Thyroid gland (tissue), 4 donors: ENCODE measurements at regions not wholly inside any gene's neighbourhood (a gene's known extent, or its start where the extent isn't known, plus 50 kb on each side); places are given as distances from the start of the nearest gene placed in this dataset.

Source experiments
- DNase-seq, 2 donors: peaks; one replicate each; pipeline ENCODE4 v3.0.0-alpha.2; 2019
- H3K27ac ChIP-seq, 3 donors: fragments of 200-600 bp; sonication (generic); 1 replicate in 2 of 3; 2 replicates in 1 of 3; pipeline ENCODE4 v1.5.1; 2016 to 2019; ENCODE audit warnings: mild to moderate bottlenecking in 1 of 3, moderate library complexity in 1 of 3
- H3K27me3 ChIP-seq: fragments of 200-600 bp; sonication (generic); one replicate; pipeline ENCODE4 v1.5.1; 2019
- H3K36me3 ChIP-seq, 2 donors: fragments of 200-600 bp; sonication (generic); one replicate each; pipeline ENCODE4 v1.5.1; 2016 to 2019
- H3K4me1 ChIP-seq, 2 donors: fragments of 200-600 bp; sonication (generic); one replicate each; pipeline ENCODE4 v1.5.1; 2017 to 2019
- H3K4me3 ChIP-seq, 3 donors: fragments of 200-600 bp; sonication (generic); replicated peaks in 1 of 3; 1 replicate in 2 of 3; 2 replicates in 1 of 3; pipeline ENCODE4 v1.5.1; 2016; ENCODE audit warnings: mild to moderate bottlenecking in 1 of 3
- H3K9me3 ChIP-seq: fragments of 200-600 bp; sonication (generic); one replicate; pipeline ENCODE4 v1.5.1; 2017
- CTCF ChIP-seq, 6 experiments: fragments of 200-600 bp in 3 of 6; fragments of 450-650 bp in 3 of 6; sonication (generic) in 3 of 6; IDR thresholded peaks; one replicate each; pipeline ENCODE4 v1.5.1; 2016 to 2019; ENCODE audit warnings: antibody characterized with exemption in 6 of 6, mild to moderate bottlenecking in 2 of 6, inconsistent platforms in 1 of 6, moderate library complexity in 1 of 6
- POLR2A ChIP-seq, 2 donors: fragments of 450-650 bp; IDR thresholded peaks; one replicate each; pipeline ENCODE4 v1.6.1; 2017; ENCODE audit warnings: antibody characterized with exemption in 2 of 2, mild to moderate bottlenecking in 2 of 2, moderate library complexity in 1 of 2
- WGBS, 2 donors: methylation state at CpG; one replicate each; pipeline ENCODE4 v1.1.5; 2017; 5-methylcytosine and 5-hydroxymethylcytosine counted together
- intact Hi-C: fragments of 100-400 bp; cut with DNase I; formaldehyde crosslinking; loops from one replicate; pipeline ENCODE4 v1.15.1; 2023

- no peak for TF ChIP-seq POLR2A (IDR thresholded peaks at IDR 0.05)
- no peaks in the 10 kb centered on the region for H3K27me3 ChIP-seq
- H3K27ac ChIP-seq: no peak overlapping the region
- no peaks in the 10 kb centered on the region for H3K4me1 ChIP-seq
- no peak overlapping the region for H3K4me3 ChIP-seq
- no peaks in the 10 kb centered on the region for H3K36me3 ChIP-seq
- no peak for DNase-seq
- 87 to 88% methylated on average over 5 of the region's 5 CpGs for WGBS, 2 donors
- no peaks in the 10 kb centered on the region for H3K9me3 ChIP-seq
- intact Hi-C loops: no loop called here
These were observed 116.9 kb upstream of the IRX5 start for GRCh38 chr16:54813778-54814177.

GRCh38 chr16:54812229-54812628 lies 118.4 kb upstream of the IRX5 start:
- no peak for TF ChIP-seq CTCF (IDR thresholded peaks at IDR 0.05)
- no peak for TF ChIP-seq POLR2A (IDR thresholded peaks at IDR 0.05)
- WGBS, 2 donors: 51 to 69% methylated on average over 3 of the region's 3 CpGs
- Histone ChIP-seq H3K27me3 (no peaks in the 10 kb centered on the region), H3K36me3 (no peaks in the 10 kb centered on the region), H3K4me3 (no peak overlapping the region), H3K4me1 (no peaks in the 10 kb centered on the region), H3K9me3 (no peaks in the 10 kb centered on the region), H3K27ac (no peak overlapping the region)
- intact Hi-C loops: no loop called here
- no peak for DNase-seq

GRCh38 chr16:54808890-54809289 lies 121.8 kb upstream of the IRX5 start:
- no peak overlapping the region for H3K4me3 ChIP-seq
- H3K27ac ChIP-seq: no peak overlapping the region
- intact Hi-C loops: no loop called here
- H3K4me1 ChIP-seq: no peaks in the 10 kb centered on the region
- DNase-seq: no peak
- no peaks in the 10 kb centered on the region for H3K27me3 ChIP-seq
- H3K36me3 ChIP-seq: no peaks in the 10 kb centered on the region
- H3K9me3 ChIP-seq: no peaks in the 10 kb centered on the region
- TF ChIP-seq CTCF (IDR thresholded peaks at IDR 0.05) (no peak), POLR2A (IDR thresholded peaks at IDR 0.05) (no peak)

GRCh38 chr16:54806881-54807360 lies 123.7 kb upstream of the IRX5 start:
- 90 to 95% methylated on average over 4 of the region's 4 CpGs for WGBS, 2 donors
- Histone ChIP-seq H3K27me3 (no peaks in the 10 kb centered on the region), H3K36me3 (no peaks in the 10 kb centered on the region), H3K4me1 (no peaks in the 10 kb centered on the region), H3K9me3 (no peaks in the 10 kb centered on the region), H3K4me3 (no peak overlapping the region), H3K27ac (no peak overlapping the region)
- intact Hi-C loops: no loop called here
- no peak for DNase-seq
- TF ChIP-seq POLR2A (IDR thresholded peaks at IDR 0.05) (no peak), CTCF (IDR thresholded peaks at IDR 0.05) (no peak)

- intact Hi-C loops: no loop called here
- WGBS, 2 donors: 56 to 59% methylated on average over 6 of the region's 6 CpGs
- Histone ChIP-seq H3K27me3 (no peaks in the 10 kb centered on the region), H3K9me3 (no peaks in the 10 kb centered on the region), H3K27ac (no peak overlapping the region), H3K36me3 (no peaks in the 10 kb centered on the region), H3K4me3 (no peak overlapping the region), H3K4me1 (no peaks in the 10 kb centered on the region)
- DNase-seq: no peak
- TF ChIP-seq POLR2A (IDR thresholded peaks at IDR 0.05) (no peak), CTCF (IDR thresholded peaks at IDR 0.05) (no peak)
These were observed 124.3 kb upstream of the IRX5 start for GRCh38 chr16:54806378-54806777.

GRCh38 chr16:54805648-54806047 lies 125.0 kb upstream of the IRX5 start:
- no peak for DNase-seq
- H3K4me3 ChIP-seq: no peak overlapping the region
- H3K4me1 ChIP-seq: no peaks in the 10 kb centered on the region
- H3K27me3 ChIP-seq: no peaks in the 10 kb centered on the region
- TF ChIP-seq CTCF (IDR thresholded peaks at IDR 0.05): no peak
- no peak for TF ChIP-seq POLR2A (IDR thresholded peaks at IDR 0.05)
- WGBS, 2 donors: 93 to 94% methylated on average over 4 of the region's 4 CpGs
- no peaks in the 10 kb centered on the region for H3K36me3 ChIP-seq
- no peaks in the 10 kb centered on the region for H3K9me3 ChIP-seq
- H3K27ac ChIP-seq: no peak overlapping the region
- intact Hi-C loops: no loop called here
